Thymus (tissue), 11 donors: ENCODE measurements at regions not wholly inside any gene's neighbourhood (a gene's known extent, or its start where the extent isn't known, plus 50 kb on each side); places are given as distances from the start of the nearest gene placed in this dataset.

Source experiments
- DNase-seq, 9 donors: peaks; one replicate each; pipeline ENCODE4 v3.0.0-alpha.2; 2013; ENCODE audit warnings: low spot score in 9 of 9, low read depth in 6 of 9, missing footprints in 1 of 9
- H3K27ac ChIP-seq, 2 donors: one replicate each; pipeline ENCODE4 v1.5.1; 2013; ENCODE audit warnings: control low read depth in 1 of 2, low read depth in 1 of 2, low read length in 1 of 2, mild to moderate bottlenecking in 1 of 2, moderate library complexity in 1 of 2
- H3K27me3 ChIP-seq, 2 donors: one replicate each; pipeline ENCODE4 v1.5.1; 2013; ENCODE audit warnings: low read length in 1 of 2; ENCODE audit not compliant: control insufficient read depth in 2 of 2, insufficient read depth in 1 of 2
- H3K36me3 ChIP-seq, 2 donors: one replicate each; pipeline ENCODE4 v1.5.1; 2013; ENCODE audit warnings: low read length in 1 of 2, mild to moderate bottlenecking in 1 of 2, moderate library complexity in 1 of 2; ENCODE audit not compliant: control insufficient read depth in 2 of 2, insufficient read depth in 2 of 2
- H3K4me1 ChIP-seq, 2 donors: one replicate each; pipeline ENCODE4 v1.5.1; 2013; ENCODE audit warnings: low read length in 2 of 2; ENCODE audit not compliant: control insufficient read depth in 2 of 2, insufficient read depth in 2 of 2
- H3K4me3 ChIP-seq, 2 donors: one replicate each; pipeline ENCODE4 v1.5.1; 2013; ENCODE audit warnings: low read length in 2 of 2, control low read depth in 1 of 2, mild to moderate bottlenecking in 1 of 2
- H3K9me3 ChIP-seq, 2 donors: one replicate each; pipeline ENCODE4 v1.5.1; 2013; ENCODE audit warnings: low read length in 1 of 2, mild to moderate bottlenecking in 1 of 2; ENCODE audit not compliant: control insufficient read depth in 2 of 2, insufficient read depth in 1 of 2
- WGBS: extraction: QIAGEN DNeasy Blood & Tissue Kit; methylation state at CpG from one replicate; pipeline ENCODE4 v1.1.7; 2013; 5-methylcytosine and 5-hydroxymethylcytosine counted together
- donor health status: healthy.

DNA sequence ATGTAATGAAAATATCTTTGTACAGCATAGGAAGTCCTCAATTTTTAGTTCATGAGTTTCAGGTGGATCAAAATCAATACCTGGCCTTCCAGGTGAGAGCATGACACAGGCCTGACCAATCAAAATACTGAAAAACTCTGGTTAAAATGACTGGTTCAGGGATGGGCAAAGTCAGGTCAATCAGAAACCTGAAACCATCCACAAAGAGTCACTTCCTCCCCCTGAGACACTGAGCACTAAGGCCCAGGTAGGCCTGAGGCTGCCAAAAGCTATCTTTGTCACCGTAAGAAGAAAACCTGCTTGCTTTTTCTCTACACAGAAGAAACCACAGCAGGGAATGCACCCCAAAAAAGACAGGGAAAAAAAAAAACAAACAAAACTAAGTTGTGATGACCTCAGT is 444.8 kb downstream of the TLR4 start:
- 89% methylated on average over 1 of the region's 1 CpG for WGBS

DNA sequence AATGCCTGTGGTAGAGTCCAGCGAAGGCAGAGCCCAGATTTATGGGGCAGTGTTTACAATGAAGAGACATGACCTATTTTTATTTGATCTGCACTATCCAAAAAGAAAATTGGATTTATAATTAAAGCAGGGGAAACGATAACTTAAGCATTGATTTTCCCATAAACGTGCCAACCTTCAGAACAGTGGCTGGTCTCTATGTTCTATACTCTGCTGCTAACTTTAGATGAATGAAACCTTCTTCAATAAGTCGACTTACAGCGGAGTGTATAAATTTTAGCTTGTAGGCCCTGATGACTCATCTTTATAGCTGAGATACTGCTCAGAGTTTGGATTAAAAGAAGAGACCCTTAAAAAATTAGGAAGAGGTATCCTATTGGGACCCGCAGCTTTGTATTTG is 452.6 kb downstream of the TLR4 start:
- DNase-seq, result no peak
- Histone ChIP-seq H3K9me3 (no peaks in the 10 kb centered on the region), H3K36me3 (no peaks in the 10 kb centered on the region), H3K27me3 (no peaks in the 10 kb centered on the region), H3K27ac (no peak overlapping the region), H3K4me1 (no peaks in the 10 kb centered on the region), H3K4me3 (no peak overlapping the region)
- WGBS, result 93% methylated on average over 6 of the region's 6 CpGs

More for the DNA sequence above, 444.8 kb downstream of the TLR4 start:
- Histone ChIP-seq H3K27ac (no peak overlapping the region), H3K4me3 (no peak overlapping the region), H3K9me3 (no peaks in the 10 kb centered on the region), H3K36me3 (no peaks in the 10 kb centered on the region), H3K27me3 (no peaks in the 10 kb centered on the region), H3K4me1 (no peaks in the 10 kb centered on the region)
- no peak for DNase-seq

DNA sequence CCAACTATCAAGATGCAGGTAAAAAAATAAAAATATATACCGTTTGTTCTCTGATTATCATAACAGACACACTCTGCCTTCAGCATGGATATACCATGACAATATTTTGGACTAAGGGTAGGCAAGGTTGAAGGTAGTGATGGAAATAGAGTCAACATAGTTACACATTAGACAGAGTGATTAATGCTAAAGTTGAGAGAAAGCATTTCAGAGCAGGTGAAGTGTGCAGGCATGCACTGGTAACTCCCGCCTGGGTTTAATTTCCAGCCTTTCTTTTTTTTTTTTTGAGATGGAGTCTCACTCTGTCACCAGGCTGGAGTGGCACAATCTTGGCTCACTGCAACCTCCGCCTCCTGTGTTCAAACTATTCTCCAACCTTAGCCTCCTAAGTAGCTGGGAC is 458.5 kb downstream of the TLR4 start:
- no peak for DNase-seq
- no peaks in the 10 kb centered on the region for H3K9me3 ChIP-seq
- H3K27me3 ChIP-seq, result no peaks in the 10 kb centered on the region
- H3K27ac ChIP-seq, result no peak overlapping the region
- no peak overlapping the region for H3K4me3 ChIP-seq
- no peaks in the 10 kb centered on the region for H3K4me1 ChIP-seq
- no peaks in the 10 kb centered on the region for H3K36me3 ChIP-seq
- WGBS, result 93% methylated on average over 3 of the region's 3 CpGs

DNA sequence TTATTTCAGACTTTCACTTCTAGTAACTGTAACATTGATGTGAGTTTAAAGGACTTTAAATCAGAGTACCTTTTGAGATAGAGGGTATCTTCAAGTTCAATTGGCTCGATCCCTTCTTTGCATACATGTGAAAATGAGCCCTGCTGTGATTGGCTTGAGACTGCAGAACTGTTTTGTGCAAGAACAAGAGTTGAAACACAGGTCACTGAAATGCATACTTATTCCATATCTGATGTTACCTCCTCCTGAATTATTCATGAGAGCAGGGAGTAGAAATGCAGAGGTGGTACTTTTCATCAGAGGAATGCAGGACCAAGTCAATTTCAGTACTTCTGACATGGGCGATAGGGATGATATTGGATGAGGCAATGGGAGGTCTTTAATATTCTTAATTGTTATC is 459.5 kb downstream of the TLR4 start:
- H3K4me3 ChIP-seq, result no peak overlapping the region
- DNase-seq, result no peak
- H3K27me3 ChIP-seq, result no peaks in the 10 kb centered on the region
- no peak overlapping the region for H3K27ac ChIP-seq
- H3K36me3 ChIP-seq, result no peaks in the 10 kb centered on the region
- H3K9me3 ChIP-seq, result no peaks in the 10 kb centered on the region
- WGBS, result 90% methylated on average over 2 of the region's 2 CpGs
- no peaks in the 10 kb centered on the region for H3K4me1 ChIP-seq

DNA sequence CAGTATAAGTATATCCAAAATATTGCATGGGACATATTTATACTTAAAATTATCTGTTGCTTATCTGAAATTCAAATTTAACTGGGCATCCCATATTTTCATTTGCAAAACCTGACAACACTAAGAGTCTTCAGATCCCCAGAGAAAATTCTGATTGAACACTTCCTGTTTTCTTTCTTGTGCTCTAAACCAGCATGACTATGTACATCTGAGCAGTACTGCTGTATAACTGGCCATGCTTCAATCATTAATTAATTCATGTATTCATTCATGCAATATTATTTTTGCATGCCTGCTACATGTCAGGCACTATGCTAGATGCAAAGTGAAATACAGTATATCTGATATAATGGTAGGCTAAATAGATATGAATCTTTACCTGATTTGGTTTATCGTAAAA is 461.2 kb downstream of the TLR4 start:
- WGBS, result 89% methylated on average over 1 of the region's 1 CpG
- no peaks in the 10 kb centered on the region for H3K4me1 ChIP-seq
- H3K36me3 ChIP-seq, result no peaks in the 10 kb centered on the region
- H3K4me3 ChIP-seq, result no peak overlapping the region
- H3K9me3 ChIP-seq, result no peaks in the 10 kb centered on the region
- H3K27ac ChIP-seq, result no peak overlapping the region
- DNase-seq, result no peak
- no peaks in the 10 kb centered on the region for H3K27me3 ChIP-seq

DNA sequence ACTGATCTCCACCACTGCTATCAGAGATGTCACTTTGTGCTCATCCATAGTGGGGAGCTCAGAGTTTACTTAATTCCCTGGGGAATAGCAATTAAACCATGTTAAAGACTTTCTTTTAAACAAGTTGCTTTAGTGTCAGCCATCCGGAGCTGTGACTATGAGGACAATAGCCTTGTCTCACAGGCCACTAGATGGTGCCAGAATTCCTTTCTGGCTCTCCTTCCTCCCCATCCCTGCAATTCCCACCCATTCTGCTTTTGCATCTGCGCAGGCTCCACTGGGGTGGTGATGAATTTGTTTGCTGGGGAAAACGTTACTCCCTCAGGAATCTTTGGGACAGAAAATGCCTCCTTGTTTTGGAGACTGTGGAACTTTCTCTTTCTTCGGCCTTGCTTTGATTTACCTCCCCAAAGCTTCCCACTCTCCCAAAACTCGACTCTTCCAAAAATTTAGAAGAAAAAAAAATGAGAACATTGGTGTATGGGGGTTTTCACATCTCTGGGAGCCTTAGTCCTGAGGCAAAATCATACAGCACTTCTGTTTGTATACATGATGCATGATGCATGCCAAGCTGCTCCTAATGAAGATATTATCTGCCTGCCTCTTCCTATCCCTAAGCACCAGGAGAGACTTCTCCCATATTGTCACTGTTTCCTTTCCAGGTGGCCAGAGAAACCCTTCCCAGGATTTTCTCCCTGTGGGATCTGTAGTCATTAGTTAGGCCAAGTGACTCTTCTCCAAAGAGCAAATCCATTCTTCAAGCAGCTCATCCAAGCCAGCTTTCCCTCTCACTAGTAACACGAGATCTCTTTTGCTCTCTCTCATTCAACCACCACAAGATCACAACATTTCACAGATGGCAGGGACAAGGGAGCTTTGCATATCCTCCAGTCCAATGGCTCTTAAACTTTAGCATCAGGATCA is 466.1 kb downstream of the TLR4 start:
- Histone ChIP-seq H3K27me3 (no peaks in the 10 kb centered on the region), H3K36me3 (no peaks in the 10 kb centered on the region), H3K27ac (no peak overlapping the region), H3K4me3 (no peak overlapping the region), H3K4me1 (no peaks in the 10 kb centered on the region), H3K9me3 (no peaks in the 10 kb centered on the region)
- peak in 2 of 9 donors; percentile 1 for DNase-seq
- 42% methylated on average over 6 of the region's 6 CpGs for WGBS

DNA sequence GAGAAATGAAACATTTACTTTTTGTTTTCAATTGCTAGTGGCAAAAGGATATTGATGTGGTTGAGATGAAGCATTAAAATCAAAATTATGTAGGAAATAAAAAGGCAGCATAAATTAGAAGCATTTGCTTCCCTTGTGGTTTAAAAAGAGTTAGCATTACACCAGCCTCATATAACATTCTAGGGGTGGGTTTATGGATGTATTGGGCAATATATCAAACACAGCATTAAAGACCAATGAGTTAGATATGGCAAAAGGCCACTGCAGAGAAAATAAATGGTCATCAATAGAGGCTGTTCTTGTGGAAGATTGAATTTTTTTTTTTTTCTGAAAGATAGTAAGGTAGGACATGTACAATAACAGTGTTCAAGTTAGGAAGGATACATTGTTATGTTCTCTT is 473.0 kb downstream of the TLR4 start:
- no peaks in the 10 kb centered on the region for H3K4me1 ChIP-seq
- no peaks in the 10 kb centered on the region for H3K36me3 ChIP-seq
- no peaks in the 10 kb centered on the region for H3K27me3 ChIP-seq
- H3K4me3 ChIP-seq, result no peak overlapping the region
- no peaks in the 10 kb centered on the region for H3K9me3 ChIP-seq
- H3K27ac ChIP-seq, result no peak overlapping the region
- DNase-seq, result no peak

DNA sequence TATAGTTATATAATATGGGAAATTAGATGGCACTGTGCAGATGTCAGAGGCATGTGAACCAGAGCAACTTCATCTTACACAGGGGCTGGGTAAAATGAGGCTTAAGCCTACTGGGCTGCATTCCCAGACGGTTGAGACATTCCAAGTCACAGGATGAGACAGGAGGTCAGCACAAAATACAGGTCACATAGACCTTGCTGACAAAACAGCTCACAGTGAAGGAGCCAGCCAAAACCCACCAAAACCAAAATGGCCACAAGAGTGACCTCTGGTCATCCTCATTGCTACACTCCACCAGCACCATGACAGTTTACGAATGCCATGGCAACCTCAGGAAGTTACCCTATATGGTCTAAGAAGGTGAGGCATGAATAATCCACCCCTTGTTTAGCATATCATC is 479.4 kb downstream of the TLR4 start:
- Histone ChIP-seq H3K9me3 (no peaks in the 10 kb centered on the region), H3K4me1 (no peaks in the 10 kb centered on the region), H3K36me3 (no peaks in the 10 kb centered on the region), H3K27me3 (no peaks in the 10 kb centered on the region), H3K27ac (no peak overlapping the region), H3K4me3 (no peak overlapping the region)
- WGBS, result 98% methylated on average over 2 of the region's 2 CpGs
- DNase-seq, result no peak

DNA sequence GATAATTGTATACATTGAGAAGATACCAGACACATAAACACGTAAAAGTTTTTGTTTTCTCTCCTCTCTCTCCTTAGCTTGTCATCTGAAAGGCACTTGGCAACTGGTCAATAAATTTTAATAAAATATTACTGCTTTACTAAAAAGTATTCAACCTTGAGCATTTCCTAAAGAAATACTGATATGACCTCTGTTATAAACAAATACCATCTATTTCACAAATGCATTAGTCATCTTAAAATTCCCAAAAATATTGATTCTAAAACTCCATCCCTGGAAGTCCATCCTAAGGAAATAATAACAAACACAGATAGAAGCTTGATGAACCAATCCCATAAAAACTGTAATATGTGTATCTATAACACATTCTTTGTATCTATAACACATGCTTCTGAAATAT is 483.2 kb downstream of the TLR4 start:
- Histone ChIP-seq H3K27ac (no peak overlapping the region), H3K27me3 (no peaks in the 10 kb centered on the region), H3K4me1 (no peaks in the 10 kb centered on the region), H3K9me3 (peaks cover 0 to 4% of the 10 kb centered on the region in 2 donors), H3K36me3 (no peaks in the 10 kb centered on the region), H3K4me3 (no peak overlapping the region)
- WGBS, result 91% methylated on average over 1 of the region's 1 CpG
- DNase-seq, result no peak
